ENCODE measurements at regions not wholly inside any gene's neighbourhood (a gene's known extent, or its start where the extent isn't known, plus 50 kb on each side); places are given as distances from the start of the nearest gene placed in this dataset.
"Not testable (repeated sequence)": the region's sequence is repeated elsewhere in the genome, so short reads cannot be mapped to it uniquely, and the experiment has no call there.

DNA sequence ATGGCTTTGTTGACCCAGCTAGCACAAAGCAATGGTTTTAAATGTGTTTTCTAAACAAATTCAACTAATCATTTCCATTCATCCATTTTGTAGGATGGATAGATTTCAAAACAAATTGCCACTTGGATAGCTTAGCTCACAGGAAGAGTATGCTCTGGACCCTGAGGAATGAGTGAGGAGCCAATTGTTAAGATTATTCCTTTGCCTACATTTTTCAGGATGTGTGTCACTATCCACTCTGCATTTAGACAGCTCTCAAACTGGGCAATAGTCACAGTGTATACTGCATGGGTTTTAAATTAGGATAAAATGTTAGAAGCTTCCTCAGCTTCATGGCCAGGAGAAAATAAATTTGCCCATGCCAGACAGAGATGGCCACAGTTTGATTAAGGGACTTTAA is 605.6 kb upstream of the TEX47 start:
- DNase-seq (ENCODE audit: low read depth) = peak; percentile 1

- DNase-seq (ENCODE audit: low read depth) = no peak
Measured at GRCh38 chr7:89401690-89402089, 606.2 kb upstream of the TEX47 start.

DNA sequence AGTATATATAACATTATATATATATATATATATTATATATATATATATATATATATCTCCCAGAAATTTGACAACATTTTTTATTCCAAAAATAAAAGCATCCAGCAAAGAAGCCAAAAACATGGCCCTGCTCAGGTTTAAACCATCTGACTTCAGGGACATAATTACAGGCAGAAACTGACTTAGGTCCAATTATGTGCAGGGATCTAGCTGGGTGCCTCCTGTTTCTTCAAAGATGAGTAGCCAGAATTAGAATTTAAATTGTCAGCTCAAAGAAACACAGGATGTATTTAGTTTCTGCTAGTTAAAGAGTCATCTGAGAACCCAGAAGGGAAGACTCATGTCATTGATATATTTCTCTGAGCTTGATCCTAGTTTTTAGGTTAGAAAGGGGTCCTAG is 656.4 kb upstream of the TEX47 start:
- no peak for DNase-seq (ENCODE audit: low read depth)

DNA sequence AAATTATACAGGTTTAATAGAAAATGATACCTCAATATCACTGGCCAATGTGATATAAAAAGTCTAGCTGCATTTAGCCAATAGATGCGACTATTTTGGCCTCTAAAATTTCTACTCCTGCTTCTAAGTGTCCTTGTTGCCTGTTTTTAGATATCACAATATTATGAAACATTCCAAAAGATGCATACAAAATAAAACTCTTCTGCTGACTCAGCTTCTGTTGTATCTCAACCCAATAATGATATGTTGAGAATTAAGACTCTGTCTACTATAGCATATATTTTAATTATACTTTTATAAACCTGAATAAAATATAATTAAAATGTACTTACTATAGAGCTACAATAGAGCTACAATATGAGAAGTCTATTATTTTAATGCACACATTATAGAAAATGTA is 661.0 kb upstream of the TEX47 start:
- DNase-seq (ENCODE audit: low read depth) = no peak

DNA sequence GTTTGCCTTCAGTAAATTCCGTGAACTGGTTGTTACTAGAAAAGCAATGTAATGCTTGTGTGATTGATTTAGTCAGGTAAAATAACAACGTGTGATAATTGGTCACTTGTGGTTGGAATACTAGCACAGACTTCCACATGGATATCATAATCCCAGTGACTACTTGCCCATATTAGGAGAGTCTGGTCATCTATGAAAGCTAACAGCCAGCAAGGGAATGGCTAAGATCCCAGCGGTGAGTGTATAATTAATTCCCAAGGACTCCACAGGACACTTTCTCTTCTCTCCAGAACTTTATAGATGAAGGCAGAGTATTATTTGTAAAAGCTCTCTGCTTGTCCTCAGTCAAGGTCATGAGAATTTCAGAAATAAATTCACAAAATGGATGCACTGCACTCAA is 662.6 kb upstream of the TEX47 start:
- no peak for DNase-seq (ENCODE audit: low read depth)

- DNase-seq (ENCODE audit: low read depth) = no peak
Measured at GRCh38 chr7:89474456-89474855, 678.9 kb upstream of the TEX47 start.

GRCh38 chr7:89477991-89478390 is 676.3 kb upstream of the STEAP1 start:
- no peak for DNase-seq (ENCODE audit: low read depth)

DNA sequence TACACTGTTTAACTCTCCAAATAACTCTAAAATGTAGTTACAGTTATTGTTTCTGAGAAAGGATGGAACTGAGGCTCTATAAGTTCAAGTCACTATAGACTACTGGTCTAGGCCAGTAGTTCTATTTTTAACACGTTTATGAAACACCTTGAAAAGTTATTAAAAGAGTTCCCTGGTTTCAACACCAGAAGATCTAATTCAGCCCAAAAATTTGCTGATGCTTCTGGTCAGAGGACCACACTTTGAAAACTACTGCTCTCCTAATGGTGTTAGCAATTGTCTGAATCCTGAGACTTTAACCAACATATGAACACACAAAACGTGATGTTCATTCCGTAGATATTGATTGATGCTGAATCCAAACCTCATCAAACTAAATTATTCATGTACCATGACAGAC is 658.6 kb upstream of the STEAP1 start:
- DNase-seq (ENCODE audit: low read depth) = no peak

- DNase-seq (ENCODE audit: low read depth) = no peak
Measured at GRCh38 chr7:89500084-89500483, 654.2 kb upstream of the STEAP1 start.

- DNase-seq (ENCODE audit: low read depth) = no peak
Measured at GRCh38 chr7:89503281-89503680, 651.0 kb upstream of the STEAP1 start.

- no peak for DNase-seq (ENCODE audit: low read depth)
Measured at GRCh38 chr7:89507034-89507433, 647.2 kb upstream of the STEAP1 start.

- DNase-seq (ENCODE audit: low read depth) = no peak
Measured at GRCh38 chr7:89511900-89512299, 642.4 kb upstream of the STEAP1 start.

- DNase-seq (ENCODE audit: low read depth) = no peak
Measured at GRCh38 chr7:89514970-89515369, 639.3 kb upstream of the STEAP1 start.

GRCh38 chr7:89517815-89518214 is 636.5 kb upstream of the STEAP1 start:
- no peak for DNase-seq (ENCODE audit: low read depth)

DNA sequence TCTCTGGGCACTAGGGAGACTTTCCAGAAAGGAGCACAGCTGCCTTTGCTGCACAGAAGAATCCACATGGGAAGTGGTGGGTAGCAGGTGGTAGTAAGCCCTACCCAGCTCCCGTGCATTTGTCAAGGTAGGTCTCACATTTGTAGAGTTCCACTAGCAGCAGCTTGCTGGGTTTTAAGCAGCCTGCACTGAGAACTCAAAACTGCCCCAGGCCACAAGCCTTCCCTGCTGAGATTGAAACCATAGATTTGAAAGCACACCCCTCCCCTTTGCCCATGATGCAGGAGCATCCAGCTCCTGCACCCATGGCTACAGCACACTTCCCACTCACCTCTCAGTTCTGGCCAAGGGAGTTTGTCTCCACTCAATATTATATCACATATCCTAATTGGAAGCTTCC is 604.5 kb upstream of the STEAP1 start:
- no peak for DNase-seq (ENCODE audit: low read depth)

- DNase-seq (ENCODE audit: low read depth) = no peak
Measured at GRCh38 chr7:89554209-89554608, 600.1 kb upstream of the STEAP1 start.

GRCh38 chr7:89559596-89559995 is 594.7 kb upstream of the STEAP1 start:
- no peak for DNase-seq (ENCODE audit: low read depth)

GRCh38 chr7:89563597-89563996 is 590.7 kb upstream of the STEAP1 start:
- no peak for DNase-seq (ENCODE audit: low read depth)

- no peak for DNase-seq (ENCODE audit: low read depth)
Measured at GRCh38 chr7:89584896-89585295, 569.4 kb upstream of the STEAP1 start.

DNA sequence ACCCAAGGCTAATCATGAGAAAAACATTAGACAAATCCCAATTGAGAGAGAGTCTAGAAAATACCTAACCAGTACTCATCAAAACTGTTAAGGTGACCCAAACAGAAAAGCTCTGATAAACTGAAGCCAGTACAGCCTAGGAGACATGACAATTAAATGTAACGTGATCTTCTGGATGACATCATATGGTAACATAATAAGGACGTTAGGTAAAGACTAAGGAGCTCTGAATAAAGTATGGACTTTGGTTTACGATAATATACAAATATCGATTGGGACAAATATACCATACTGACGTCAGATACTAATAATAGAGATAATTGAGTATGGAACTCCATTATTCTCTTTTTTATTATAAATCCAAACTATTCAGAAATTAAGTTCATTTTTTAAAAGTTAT is 561.1 kb upstream of the STEAP1 start:
- DNase-seq (ENCODE audit: low read depth) = no peak

DNA sequence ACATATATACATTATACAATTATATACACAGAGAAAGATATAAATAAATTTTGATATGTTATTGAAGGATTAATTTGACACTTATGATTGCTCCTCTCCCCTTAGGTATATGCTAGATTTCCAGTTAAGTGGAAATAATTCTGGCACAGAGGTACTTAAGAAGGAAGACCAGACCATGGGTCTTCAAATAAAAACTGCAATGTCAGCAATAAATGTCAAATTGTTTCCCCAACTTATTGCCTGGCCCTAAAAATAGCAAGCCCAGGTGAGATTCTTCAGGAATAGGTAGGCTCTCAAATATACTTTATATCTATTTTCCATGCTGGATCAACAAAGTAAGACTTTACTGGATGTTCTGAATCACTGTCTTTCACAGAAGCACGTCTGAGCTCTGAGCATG is 551.3 kb upstream of the STEAP1 start:
- no peak for DNase-seq (ENCODE audit: low read depth)

DNA sequence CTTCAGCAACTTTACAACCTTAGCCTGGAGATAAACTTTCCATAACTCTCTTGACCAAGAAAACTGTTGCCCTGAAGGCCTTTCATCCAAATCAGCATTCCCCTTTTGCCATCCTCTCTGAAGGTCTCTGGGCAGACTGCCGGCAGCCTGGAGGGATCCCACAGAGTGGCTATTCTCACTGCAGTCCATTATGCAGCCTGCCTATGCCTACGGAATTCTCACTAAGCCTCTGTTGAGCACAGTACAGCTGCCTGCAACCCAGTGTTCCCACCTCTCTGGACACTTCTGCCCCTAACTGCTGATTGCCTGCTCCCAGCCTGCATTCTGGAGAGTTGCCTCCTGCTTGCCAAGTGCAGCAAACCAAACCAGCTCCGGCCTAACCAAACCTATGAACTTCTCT is 548.9 kb upstream of the STEAP1 start:
- no peak for DNase-seq (ENCODE audit: low read depth)

DNA sequence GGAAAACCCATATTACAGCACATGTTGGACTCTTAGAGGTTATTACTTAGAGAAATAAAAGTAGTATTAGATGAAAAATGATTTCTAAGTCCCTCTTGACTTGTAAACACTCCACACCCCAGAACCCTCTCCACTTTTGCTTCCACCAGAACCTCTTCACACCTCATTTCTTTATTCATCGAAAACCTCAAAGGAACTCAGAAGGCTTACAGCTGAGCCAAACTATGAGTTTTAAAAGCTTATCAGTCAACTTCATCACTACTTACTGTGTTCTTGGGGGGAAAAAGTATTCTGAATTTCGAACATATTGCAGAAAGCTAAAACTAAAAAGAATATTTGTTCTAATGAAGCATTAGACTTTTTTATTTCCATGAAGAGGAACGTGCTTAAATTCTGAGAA is 547.8 kb upstream of the STEAP1 start:
- DNase-seq (ENCODE audit: low read depth) = no peak

DNA sequence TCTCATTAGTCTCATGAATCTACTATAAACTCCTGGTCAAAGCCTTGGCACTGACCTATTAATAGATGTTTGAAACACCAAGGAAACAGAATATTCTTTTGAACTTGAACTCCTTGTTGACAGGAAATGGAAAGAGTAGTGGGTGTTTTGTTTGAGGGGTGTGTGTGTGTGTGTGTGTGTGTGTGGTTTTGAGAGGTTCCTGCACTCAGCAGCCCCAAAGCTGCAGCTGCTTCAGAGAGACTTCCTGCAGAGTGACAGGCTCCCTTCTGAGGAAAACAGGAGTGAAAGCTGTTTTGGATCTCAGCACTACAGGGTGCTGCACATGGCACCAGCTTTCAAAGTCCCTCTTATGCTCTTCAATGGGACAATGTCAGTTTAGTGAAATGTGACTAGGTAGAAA is 546.5 kb upstream of the STEAP1 start:
- no peak for DNase-seq (ENCODE audit: low read depth)

DNA sequence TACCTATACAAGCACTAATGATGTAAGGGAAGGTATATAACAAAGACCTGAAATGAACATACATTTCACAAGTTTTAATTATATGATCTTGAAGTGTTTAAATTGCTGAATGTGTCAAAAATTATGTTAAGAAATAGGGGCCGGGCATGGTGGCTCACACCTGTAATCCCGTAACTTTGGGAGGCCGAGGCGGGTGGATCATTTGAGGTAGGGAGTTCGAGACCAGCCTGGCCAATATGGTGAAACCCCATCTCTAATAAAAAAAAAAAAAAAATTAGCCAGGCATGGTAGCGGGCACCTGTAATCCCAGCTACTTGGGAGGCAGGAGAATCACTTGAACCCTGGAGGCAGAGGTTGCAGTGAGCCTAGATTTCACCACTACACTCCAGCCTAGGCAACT is 537.4 kb upstream of the STEAP1 start:
- not testable (repeated sequence) for DNase-seq (ENCODE audit: low read depth)

All from GM04503 (cell line).